Parathyroid adenoma (tissue), 2 donors: ENCODE measurements at regions not wholly inside any gene's neighbourhood (a gene's known extent, or its start where the extent isn't known, plus 50 kb on each side); places are given as distances from the start of the nearest gene placed in this dataset.

Experiments
- H2AFZ ChIP-seq: fragments of 300-600 bp; sonication (generic); one replicate; pipeline ENCODE4 v1.7.0; 2017; ENCODE audit warnings: antibody characterized with exemption, mild to moderate bottlenecking
- H3K27ac ChIP-seq: fragments of 300-600 bp; sonication (generic); one replicate; pipeline ENCODE4 v1.7.0; 2017
- H3K27me3 ChIP-seq: fragments of 300-600 bp; sonication (generic); one replicate; pipeline ENCODE4 v1.7.0; 2017; ENCODE audit warnings: low read length; ENCODE audit not compliant: control insufficient read depth, insufficient read depth
- H3K36me3 ChIP-seq: fragments of 300-600 bp; sonication (generic); one replicate; pipeline ENCODE4 v1.7.0; 2017; ENCODE audit warnings: low read length; ENCODE audit not compliant: control insufficient read depth, insufficient read depth
- H3K4me1 ChIP-seq: fragments of 300-600 bp; sonication (generic); one replicate; pipeline ENCODE4 v1.7.0; 2017; ENCODE audit warnings: control low read depth
- H3K4me2 ChIP-seq: fragments of 300-600 bp; sonication (generic); one replicate; pipeline ENCODE4 v1.7.0; 2017; ENCODE audit warnings: low read length
- H3K4me3 ChIP-seq: fragments of 300-600 bp; sonication (generic); one replicate; pipeline ENCODE4 v1.7.0; 2017; ENCODE audit warnings: low read depth, low read length
- H3K79me2 ChIP-seq: fragments of 300-600 bp; sonication (generic); one replicate; pipeline ENCODE4 v1.7.0; 2017; ENCODE audit warnings: control low read depth
- H3K9ac ChIP-seq: fragments of 300-600 bp; sonication (generic); one replicate; pipeline ENCODE4 v1.7.0; 2017; ENCODE audit warnings: mild to moderate bottlenecking
- H3K9me3 ChIP-seq: fragments of 300-600 bp; sonication (generic); one replicate; pipeline ENCODE4 v1.7.0; 2017; ENCODE audit warnings: low read length; ENCODE audit not compliant: control insufficient read depth
- CTCF ChIP-seq: fragments of 300-600 bp; sonication (generic); IDR thresholded peaks from one replicate; pipeline ENCODE4 v1.7.0; 2017; ENCODE audit warnings: antibody characterized with exemption, mild to moderate bottlenecking
- donor health status: primary hyperparathyroidism.

- no peak overlapping the region for H3K4me2 ChIP-seq
- no peak overlapping the region for H3K4me3 ChIP-seq
- H2AFZ ChIP-seq = no peak overlapping the region
- H3K36me3 ChIP-seq = no peaks in the 10 kb centered on the region
- H3K79me2 ChIP-seq = no peaks in the 10 kb centered on the region
- no peaks in the 10 kb centered on the region for H3K4me1 ChIP-seq
- no peak for TF ChIP-seq CTCF
- H3K9ac ChIP-seq = no peak overlapping the region
- no peak overlapping the region for H3K27ac ChIP-seq
- H3K27me3 ChIP-seq = no peaks in the 10 kb centered on the region
- H3K9me3 ChIP-seq = no peaks in the 10 kb centered on the region
These were observed 1783.5 kb upstream of the WWC1 start for GRCh38 chr5:166507810-166508425.

GRCh38 chr5:166509085-166509484 is 1782.4 kb upstream of the WWC1 start:
- no peak overlapping the region for H3K4me2 ChIP-seq
- H3K4me1 ChIP-seq = no peaks in the 10 kb centered on the region
- H3K79me2 ChIP-seq = no peaks in the 10 kb centered on the region
- no peaks in the 10 kb centered on the region for H3K9me3 ChIP-seq
- H3K27ac ChIP-seq = no peak overlapping the region
- no peak overlapping the region for H2AFZ ChIP-seq
- no peak overlapping the region for H3K4me3 ChIP-seq
- H3K9ac ChIP-seq = no peak overlapping the region
- no peaks in the 10 kb centered on the region for H3K36me3 ChIP-seq
- H3K27me3 ChIP-seq = no peaks in the 10 kb centered on the region
- no peak for TF ChIP-seq CTCF

GRCh38 chr5:166517976-166518375 is 1773.5 kb upstream of the WWC1 start:
- Histone ChIP-seq H3K79me2 (no peaks in the 10 kb centered on the region), H3K27me3 (no peaks in the 10 kb centered on the region), H3K9me3 (no peaks in the 10 kb centered on the region), H2AFZ (no peak overlapping the region), H3K4me2 (no peak overlapping the region), H3K9ac (no peak overlapping the region), H3K36me3 (no peaks in the 10 kb centered on the region), H3K27ac (no peak overlapping the region), H3K4me3 (no peak overlapping the region), H3K4me1 (no peaks in the 10 kb centered on the region)
- TF ChIP-seq CTCF = no peak

GRCh38 chr5:166523206-166523605 is 1768.2 kb upstream of the WWC1 start:
- H3K9ac ChIP-seq = no peak overlapping the region

More at GRCh38 chr5:166523206-166523605, 1768.2 kb upstream of the WWC1 start:
- Histone ChIP-seq H3K4me2 (no peak overlapping the region), H3K27me3 (no peaks in the 10 kb centered on the region), H3K36me3 (no peaks in the 10 kb centered on the region), H3K4me1 (no peaks in the 10 kb centered on the region), H2AFZ (no peak overlapping the region), H3K79me2 (no peaks in the 10 kb centered on the region), H3K4me3 (no peak overlapping the region), H3K9me3 (no peaks in the 10 kb centered on the region), H3K27ac (no peak overlapping the region)
- TF ChIP-seq CTCF = no peak
